CD14-positive monocyte (primary cell): ENCODE measurements at regions not wholly inside any gene's neighbourhood (a gene's known extent, or its start where the extent isn't known, plus 50 kb on each side); places are given as distances from the start of the nearest gene placed in this dataset.

Experiments used
- DNase-seq, 3 donors: peaks; one replicate each; pipeline ENCODE4 v3.0.0-alpha.2; 2011 to 2022
- H2AFZ ChIP-seq: 2 replicates; pipeline ENCODE4 v1.6.0; 2012; ENCODE audit warnings: mild to moderate bottlenecking, low read depth, low read length, inconsistent platforms; ENCODE audit not compliant: insufficient read depth, poor library complexity, severe bottlenecking
- H3K27ac ChIP-seq, 2 donors: 1 replicate in 1 of 2; 2 replicates in 1 of 2; pipeline ENCODE4 v1.5.1; 2012 to 2013; ENCODE audit warnings: low read length in 2 of 2, control low read depth in 1 of 2, inconsistent platforms in 1 of 2, low read depth in 1 of 2, mild to moderate bottlenecking in 1 of 2
- H3K27me3 ChIP-seq, 2 donors: one replicate each; pipeline versions ENCODE4 v1.6.0 to v1.6.1; 2011 to 2013; ENCODE audit warnings: low read length in 2 of 2; ENCODE audit not compliant: control insufficient read depth in 2 of 2, insufficient read depth in 2 of 2
- H3K36me3 ChIP-seq, 2 donors: replicated peaks in 1 of 2; 1 replicate in 1 of 2; 2 replicates in 1 of 2; pipeline versions ENCODE4 v1.5.1 to v1.6.1; 2012 to 2013; ENCODE audit warnings: low read length in 2 of 2, control low read depth in 1 of 2, inconsistent platforms in 1 of 2, mild to moderate bottlenecking in 1 of 2; ENCODE audit not compliant: insufficient read depth in 2 of 2, control insufficient read depth in 1 of 2
- H3K4me1 ChIP-seq, 2 donors: 1 replicate in 1 of 2; 2 replicates in 1 of 2; pipeline versions ENCODE4 v1.5.1 to v1.6.1; 2012 to 2013; ENCODE audit warnings: low read length in 2 of 2, control low read depth in 1 of 2, inconsistent platforms in 1 of 2, mild to moderate bottlenecking in 1 of 2, moderate library complexity in 1 of 2; ENCODE audit not compliant: insufficient read depth in 2 of 2, control insufficient read depth in 1 of 2
- H3K4me2 ChIP-seq: replicated peaks from 2 replicates; pipeline ENCODE3; 2012; ENCODE audit warnings: low read length, moderate library complexity, mild to moderate bottlenecking; ENCODE audit not compliant: poor library complexity, severe bottlenecking; ENCODE audit errors: extremely low read depth
- H3K4me3 ChIP-seq, 3 experiments: fragments of 200-600 bp in 1 of 3; sonication (generic) in 1 of 3; replicated peaks in 1 of 3; 1 replicate in 2 of 3; 2 replicates in 1 of 3; pipeline ENCODE4 v1.5.1; 2011 to 2013; ENCODE audit warnings: low read length in 3 of 3, mild to moderate bottlenecking in 3 of 3, control low read depth in 2 of 3, low read depth in 2 of 3, inconsistent platforms in 1 of 3, moderate library complexity in 1 of 3
- H3K79me2 ChIP-seq: 2 replicates; pipeline ENCODE4 v1.6.0; 2012; ENCODE audit warnings: mild to moderate bottlenecking, control low read depth, inconsistent platforms, low read length, moderate library complexity; ENCODE audit not compliant: insufficient read depth
- H3K9ac ChIP-seq: 2 replicates; pipeline ENCODE4 v1.6.0; 2017; ENCODE audit warnings: low read length, mild to moderate bottlenecking; ENCODE audit not compliant: insufficient read depth, poor library complexity, severe bottlenecking
- H3K9me3 ChIP-seq, 2 donors: replicated peaks in 1 of 2; 1 replicate in 1 of 2; 2 replicates in 1 of 2; pipeline versions ENCODE4 v1.5.1 to v1.6.1; 2012 to 2013; ENCODE audit warnings: low read length in 2 of 2, control low read depth in 1 of 2; ENCODE audit not compliant: control insufficient read depth in 1 of 2, insufficient read depth in 1 of 2
- H4K20me1 ChIP-seq: 2 replicates; pipeline ENCODE4 v1.6.0; 2012; ENCODE audit warnings: mild to moderate bottlenecking, low read length, control low read depth, moderate library complexity; ENCODE audit not compliant: insufficient read depth
- H3K27ac Mint-ChIP-seq, 7 donors: one replicate each; pipeline ENCODE4 v1.8.0; 2020; ENCODE audit warnings: mild to moderate bottlenecking in 7 of 7, mixed read lengths in 7 of 7, moderate library complexity in 6 of 7, inconsistent platforms in 2 of 7
- H3K27me3 Mint-ChIP-seq, 3 donors: one replicate each; pipeline ENCODE4 v1.8.0; 2021 to 2022; ENCODE audit warnings: low read depth in 3 of 3, mild to moderate bottlenecking in 3 of 3, mixed read lengths in 3 of 3, moderate library complexity in 3 of 3, inconsistent platforms in 1 of 3
- H3K36me3 Mint-ChIP-seq, 2 donors: one replicate each; pipeline ENCODE4 v1.8.0; 2020; ENCODE audit warnings: mixed read lengths in 2 of 2, inconsistent platforms in 1 of 2, mild to moderate bottlenecking in 1 of 2
- H3K4me1 Mint-ChIP-seq: one replicate; pipeline ENCODE4 v1.8.0; 2020; ENCODE audit warnings: mild to moderate bottlenecking, mixed read lengths
- H3K4me3 Mint-ChIP-seq, 2 donors: one replicate each; pipeline ENCODE4 v1.8.0; 2020; ENCODE audit warnings: mild to moderate bottlenecking in 2 of 2, mixed read lengths in 2 of 2, moderate library complexity in 1 of 2
- H3K9me3 Mint-ChIP-seq, 7 donors: one replicate each; pipeline ENCODE4 v1.8.0; 2020 to 2022; ENCODE audit warnings: mixed read lengths in 7 of 7, mild to moderate bottlenecking in 6 of 7, moderate library complexity in 6 of 7, inconsistent platforms in 2 of 7
- WGBS: methylation state at CpG from one replicate; pipeline ENCODE4 v1.1.5; 2013; ENCODE audit warnings: missing lambda C conversion rate; ENCODE audit not compliant: insufficient coverage; 5-methylcytosine and 5-hydroxymethylcytosine counted together
- intact Hi-C, 2 donors: fragments of 100-400 bp; cut with micrococcal nuclease; formaldehyde crosslinking; loops; one replicate each; pipeline versions ENCODE4 v1.15.0 to v1.15.1; 2023
- TF ChIP-seq, protein P1 (sequence below): fragments of 200-600 bp; IDR thresholded peaks from one replicate; pipeline ENCODE4 v1.8.0; 2022; ENCODE audit warnings: antibody characterized with exemption, mild to moderate bottlenecking

DNA sequence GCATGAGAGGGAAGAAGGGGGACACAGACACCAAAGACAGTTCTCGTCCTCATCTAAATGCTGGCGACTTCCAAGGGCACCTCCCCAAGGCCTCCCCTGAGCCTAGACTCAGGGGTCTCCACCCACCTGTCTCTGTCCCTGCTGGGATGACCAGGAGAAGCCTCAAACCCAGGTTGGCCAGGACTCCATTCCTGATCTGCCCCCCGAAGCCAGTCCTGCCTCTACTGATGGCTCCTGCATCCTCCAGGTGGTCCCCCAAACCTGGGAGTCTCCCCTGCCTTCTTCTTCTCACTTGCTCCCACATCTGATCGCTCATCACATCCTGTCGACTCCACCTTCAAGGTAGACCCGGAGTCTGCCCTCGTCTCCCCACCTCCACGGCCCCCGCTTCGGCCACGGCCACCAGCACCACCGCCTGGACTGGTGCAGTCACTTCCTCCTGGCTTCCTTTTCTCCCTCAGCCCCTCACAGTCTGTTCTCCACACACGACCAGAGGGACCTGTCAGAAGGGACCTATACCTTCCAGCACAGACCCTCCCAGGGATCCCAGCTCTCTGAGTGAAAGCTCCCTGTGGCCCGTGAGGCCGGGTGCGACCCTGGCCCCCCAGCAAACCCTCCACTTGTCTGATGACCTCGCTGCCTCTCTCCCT, 92.1 kb downstream of the CEBPB start:
- Histone ChIP-seq H3K79me2 (peaks cover 31% of the 10 kb centered on the region), H3K36me3 (peaks cover 6 to 15% of the 10 kb centered on the region in 2 donors), H3K9ac (peak overlapping the region; percentile 70), H2AFZ (no peak overlapping the region), H3K4me3 (peak overlapping the region in 1 of 3 experiments; percentile 42), H3K9me3 (no peaks in the 10 kb centered on the region), H3K4me1 (peaks cover 83 to 85% of the 10 kb centered on the region in 2 donors), H3K27me3 (no peaks in the 10 kb centered on the region), H3K4me2 (peak overlapping the region; percentile 43), H3K27ac (peak overlapping the region; percentile 91 to 96), H4K20me1 (no peaks in the 10 kb centered on the region)
- Mint-ChIP-seq H3K4me1 (peaks cover 88% of the 10 kb centered on the region), H3K4me3 (peak overlapping the region; percentile 72 to 80), H3K36me3 (peaks cover 39 to 51% of the 10 kb centered on the region in 2 donors), H3K27ac (peak overlapping the region; percentile 90 to 99 (median 96)), H3K27me3 (peaks cover 0 to 2% (median 2%) of the 10 kb centered on the region in 3 donors), H3K9me3 (no peaks in the 10 kb centered on the region)
- 36% methylated on average over 17 of the region's 17 CpGs for WGBS
- peak in 2 of 3 donors; percentile 63 to 67 for DNase-seq
- TF ChIP-seq, protein P1, sequence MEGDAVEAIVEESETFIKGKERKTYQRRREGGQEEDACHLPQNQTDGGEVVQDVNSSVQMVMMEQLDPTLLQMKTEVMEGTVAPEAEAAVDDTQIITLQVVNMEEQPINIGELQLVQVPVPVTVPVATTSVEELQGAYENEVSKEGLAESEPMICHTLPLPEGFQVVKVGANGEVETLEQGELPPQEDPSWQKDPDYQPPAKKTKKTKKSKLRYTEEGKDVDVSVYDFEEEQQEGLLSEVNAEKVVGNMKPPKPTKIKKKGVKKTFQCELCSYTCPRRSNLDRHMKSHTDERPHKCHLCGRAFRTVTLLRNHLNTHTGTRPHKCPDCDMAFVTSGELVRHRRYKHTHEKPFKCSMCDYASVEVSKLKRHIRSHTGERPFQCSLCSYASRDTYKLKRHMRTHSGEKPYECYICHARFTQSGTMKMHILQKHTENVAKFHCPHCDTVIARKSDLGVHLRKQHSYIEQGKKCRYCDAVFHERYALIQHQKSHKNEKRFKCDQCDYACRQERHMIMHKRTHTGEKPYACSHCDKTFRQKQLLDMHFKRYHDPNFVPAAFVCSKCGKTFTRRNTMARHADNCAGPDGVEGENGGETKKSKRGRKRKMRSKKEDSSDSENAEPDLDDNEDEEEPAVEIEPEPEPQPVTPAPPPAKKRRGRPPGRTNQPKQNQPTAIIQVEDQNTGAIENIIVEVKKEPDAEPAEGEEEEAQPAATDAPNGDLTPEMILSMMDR: peak; percentile 22
- intact Hi-C loops: loop anchor here in 1 of 2 donors (10.0 kb wide), 1 partner anchor 168 kb away; the partner anchor contains the start of gene UBE2V1

DNA sequence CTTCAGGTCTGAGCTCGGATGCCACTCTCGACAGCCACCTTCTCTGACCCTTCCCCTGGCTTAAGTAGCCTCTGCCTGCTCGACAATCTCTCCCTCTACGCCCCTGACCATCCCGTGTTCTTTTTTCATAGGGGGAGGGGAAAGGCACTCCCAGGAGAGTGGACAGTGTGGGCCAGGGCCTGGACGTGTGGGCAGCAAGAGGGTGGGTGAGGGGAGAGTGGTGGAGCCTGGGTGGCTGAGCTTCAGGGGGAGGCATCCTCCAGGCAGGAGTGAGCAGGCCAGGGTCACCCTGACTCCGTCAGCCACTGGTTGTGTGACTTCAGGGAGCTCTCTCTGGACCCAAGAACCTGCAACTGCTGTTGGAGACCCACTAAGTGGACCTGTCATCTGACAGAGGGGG, 92.7 kb downstream of the CEBPB start:
- intact Hi-C loops: loop anchor here in 1 of 2 donors (10.0 kb wide), 1 partner anchor 169 kb away; the partner anchor contains the start of gene UBE2V1
- TF ChIP-seq, protein P1: no peak
- Histone ChIP-seq H2AFZ (no peak overlapping the region), H3K79me2 (peaks cover 25% of the 10 kb centered on the region), H3K4me1 (peaks cover 76 to 78% of the 10 kb centered on the region in 2 donors), H3K9ac (peak overlapping the region; percentile 70), H3K9me3 (no peaks in the 10 kb centered on the region), H3K27ac (peak overlapping the region; percentile 91 to 96), H3K36me3 (peaks cover 3 to 13% of the 10 kb centered on the region in 2 donors), H3K4me2 (peak overlapping the region; percentile 43), H3K27me3 (no peaks in the 10 kb centered on the region), H3K4me3 (peak overlapping the region in 1 of 3 experiments; percentile 42), H4K20me1 (no peaks in the 10 kb centered on the region)
- peak overlapping the region; percentile 72 to 80 for H3K4me3 Mint-ChIP-seq
- peak overlapping the region; percentile 90 to 99 (median 96) for H3K27ac Mint-ChIP-seq
- no peak for DNase-seq
- peaks cover 0 to 2% (median 2%) of the 10 kb centered on the region in 3 donors for H3K27me3 Mint-ChIP-seq
- peaks cover 82% of the 10 kb centered on the region for H3K4me1 Mint-ChIP-seq
- WGBS: 82% methylated on average over 3 of the region's 7 CpGs
- H3K9me3 Mint-ChIP-seq: no peaks in the 10 kb centered on the region
- H3K36me3 Mint-ChIP-seq: peaks cover 33 to 44% of the 10 kb centered on the region in 2 donors
